GM12878 (cell line): ENCODE measurements at regions not wholly inside any gene's neighbourhood (a gene's known extent, or its start where the extent isn't known, plus 50 kb on each side); places are given as distances from the start of the nearest gene placed in this dataset.

Experiments
- MYC ChIP-seq: IDR thresholded peaks from 2 replicates; pipeline ENCODE4 v1.6.1; 2011; ENCODE audit warnings: mild to moderate bottlenecking, low read length, moderate library complexity, inconsistent platforms; ENCODE audit not compliant: insufficient read depth, insufficient replicate concordance, insufficient read length, severe bottlenecking
- POLR2A ChIP-seq: IDR thresholded peaks from 2 replicates; pipeline ENCODE4 v1.6.1; 2011; ENCODE audit warnings: low read depth, mild to moderate bottlenecking, low read length
- POLR2AphosphoS5 ChIP-seq: IDR thresholded peaks from 2 replicates; pipeline ENCODE4 v1.6.1; 2011; ENCODE audit warnings: mild to moderate bottlenecking, low read length, inconsistent platforms
- RBBP5 ChIP-seq: fragments of 200-600 bp; sonication (generic); conservative IDR thresholded peaks from 2 replicates; pipeline ENCODE4 v1.6.1; 2016
- TAF1 ChIP-seq: IDR thresholded peaks from 2 replicates; pipeline ENCODE4 v1.6.1; 2011; ENCODE audit warnings: mild to moderate bottlenecking, low read depth, low read length, borderline replicate concordance

DNA sequence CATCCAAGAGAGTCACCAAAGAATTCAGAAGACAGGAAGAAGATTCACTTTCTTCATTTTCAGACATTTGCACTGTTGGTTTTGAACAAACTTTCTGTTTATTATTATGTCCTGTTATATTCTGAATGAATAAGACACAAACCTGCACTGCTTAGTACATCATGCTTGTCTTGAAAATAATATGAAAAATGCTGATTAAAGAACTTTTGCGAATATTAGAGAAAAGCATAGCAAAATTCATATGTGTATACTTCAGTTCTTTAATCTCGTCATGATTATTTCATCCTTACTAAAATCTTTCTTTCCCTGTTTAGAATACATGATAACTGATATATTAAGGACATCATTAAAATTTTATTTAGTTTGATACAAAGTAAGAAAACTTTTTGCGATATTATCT lies 504.1 kb downstream of the POM121L12 start:
- no peak for TF ChIP-seq RBBP5
- no peak for TF ChIP-seq MYC
- TF ChIP-seq POLR2A = no peak
- TF ChIP-seq POLR2AphosphoS5 = no peak
- TF ChIP-seq TAF1 = no peak
